Panc1 (cell line): ENCODE measurements at regions not wholly inside any gene's neighbourhood (a gene's known extent, or its start where the extent isn't known, plus 50 kb on each side); places are given as distances from the start of the nearest gene placed in this dataset.

ENCODE experiments used
- CTCF ChIP-seq: fragments of 450-650 bp; IDR thresholded peaks from 2 replicates; pipeline ENCODE4 v1.5.1; 2017; ENCODE audit warnings: mild to moderate bottlenecking
- POLR2AphosphoS5 ChIP-seq: IDR thresholded peaks from 2 replicates; pipeline ENCODE4 v1.6.1; 2012; ENCODE audit warnings: mild to moderate bottlenecking, low read depth, low read length, moderate library complexity
- REST ChIP-seq, 2 experiments: IDR thresholded peaks; 2 replicates each; pipeline ENCODE4 v1.6.1; 2011 to 2012; ENCODE audit warnings: low read depth in 2 of 2, control low read depth in 1 of 2, low read length in 1 of 2, mild to moderate bottlenecking in 1 of 2, moderate library complexity in 1 of 2; ENCODE audit not compliant: insufficient read depth in 1 of 2

- no peak for TF ChIP-seq CTCF
- no peak for TF ChIP-seq POLR2AphosphoS5
- TF ChIP-seq REST (IDR thresholded peaks at IDR 0.05; ENCODE audit: insufficient read depth in 1 of 2, low read depth in 2 of 2, low read length in 1 of 2) = no peak
These were observed 612.0 kb upstream of the ACTRT1 start for GRCh38 chrX:128664211-128664610.
